H1 (cell line): ENCODE measurements at regions not wholly inside any gene's neighbourhood (a gene's known extent, or its start where the extent isn't known, plus 50 kb on each side); places are given as distances from the start of the nearest gene placed in this dataset.

Source experiments
- CTCF ChIP-seq, 3 experiments: IDR thresholded peaks; 1 replicate in 2 of 3; 2 replicates in 1 of 3; pipeline versions ENCODE4 v1.5.1 to v1.6.1; 2011; ENCODE audit warnings: low read length in 3 of 3, mild to moderate bottlenecking in 3 of 3, inconsistent platforms in 2 of 3, low read depth in 1 of 3, moderate library complexity in 1 of 3; ENCODE audit not compliant: insufficient read depth in 1 of 3; ENCODE audit errors: control extremely low read depth in 1 of 3

GRCh38 chr12:87152075-87152474 lies 877.1 kb downstream of the C12orf50 start (continued):
- TF ChIP-seq CTCF (IDR thresholded peaks at IDR 0.05; ENCODE audit: control extremely low read depth in 1 of 3, insufficient read depth in 1 of 3, low read depth in 1 of 3, low read length in 3 of 3): no peak
